ENCODE measurements at regions not wholly inside any gene's neighbourhood (a gene's known extent, or its start where the extent isn't known, plus 50 kb on each side); places are given as distances from the start of the nearest gene placed in this dataset.

DNA sequence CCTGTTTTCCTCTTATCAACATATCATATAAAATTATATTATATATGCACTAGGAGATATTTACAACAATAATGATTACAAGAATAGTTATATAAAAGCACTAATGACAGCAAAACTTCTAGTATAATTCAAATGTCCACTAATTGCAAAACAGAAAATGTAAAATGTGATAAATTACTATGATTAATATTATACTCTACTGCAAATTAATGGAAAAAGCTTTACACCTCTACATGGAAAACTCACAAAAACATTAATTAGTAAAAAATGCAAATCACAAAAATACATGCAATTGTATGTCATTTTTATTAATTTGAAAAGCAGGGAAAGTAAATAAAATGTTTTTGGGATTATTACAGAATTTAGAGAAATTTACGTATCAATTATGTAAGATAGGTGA, 681.0 kb upstream of the PCDH20 start:
- no peak overlapping the region for H3K4me3 ChIP-seq (ENCODE audit: low read length)
- no peak for DNase-seq (ENCODE audit: low read depth)
- no peak for TF ChIP-seq CTCF (IDR thresholded peaks at IDR 0.05; ENCODE audit: insufficient read depth, low read depth, low read length, missing control alignments)

GRCh38 chr13:62094932-62095331, 679.3 kb upstream of the PCDH20 start:
- H3K4me3 ChIP-seq (ENCODE audit: low read length), result no peak overlapping the region
- no peak for TF ChIP-seq CTCF (IDR thresholded peaks at IDR 0.05; ENCODE audit: insufficient read depth, low read depth, low read length, missing control alignments)
- no peak for DNase-seq (ENCODE audit: low read depth)

DNA sequence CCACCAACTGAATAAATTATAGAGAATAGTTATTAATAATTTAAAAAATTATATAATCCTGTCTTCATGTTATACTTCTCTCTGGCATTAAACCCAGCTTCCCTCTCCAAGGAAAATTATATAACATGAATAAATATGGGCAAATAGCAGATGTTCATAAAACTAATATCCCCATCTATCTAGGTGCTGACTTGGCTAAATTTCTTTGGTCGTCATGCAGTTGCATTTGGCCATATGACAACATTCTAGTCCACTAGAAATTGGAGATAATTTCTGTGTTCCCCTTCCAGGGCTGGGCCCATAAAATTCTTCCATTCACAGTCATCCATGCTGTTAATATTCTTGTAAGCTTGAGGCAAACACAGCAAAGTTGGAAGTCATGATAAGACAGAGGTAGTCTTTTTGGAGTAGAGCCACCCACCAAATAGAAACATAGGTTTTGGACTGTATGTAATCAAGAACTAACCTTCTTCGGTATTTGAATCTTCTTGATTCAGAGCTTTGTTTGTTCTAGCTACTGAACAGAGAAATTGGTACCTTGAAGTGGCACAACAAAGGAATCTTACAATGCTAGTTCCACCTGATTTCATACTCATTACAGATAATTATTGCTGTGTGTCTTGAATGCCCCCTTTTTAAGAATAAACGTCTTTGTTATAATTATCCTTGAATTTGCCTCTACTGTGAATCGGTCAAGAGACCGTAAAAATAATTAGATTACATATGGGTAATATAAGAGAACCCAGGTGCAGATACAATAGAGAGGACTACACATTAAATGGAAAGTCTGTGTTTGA, 678.5 kb upstream of the PCDH20 start:
- no peak for DNase-seq (ENCODE audit: low read depth)
- no peak overlapping the region for H3K4me3 ChIP-seq (ENCODE audit: low read length)
- no peak for TF ChIP-seq CTCF (IDR thresholded peaks at IDR 0.05; ENCODE audit: insufficient read depth, low read depth, low read length, missing control alignments)

- no peak for DNase-seq (ENCODE audit: low read depth)
- no peak overlapping the region for H3K4me3 ChIP-seq (ENCODE audit: low read length)
- TF ChIP-seq CTCF (IDR thresholded peaks at IDR 0.05; ENCODE audit: insufficient read depth, low read depth, low read length, missing control alignments), result no peak
These were observed 677.3 kb upstream of the PCDH20 start for GRCh38 chr13:62092949-62093348.

- no peak overlapping the region for H3K4me3 ChIP-seq (ENCODE audit: low read length)
- TF ChIP-seq CTCF (IDR thresholded peaks at IDR 0.05; ENCODE audit: insufficient read depth, low read depth, low read length, missing control alignments), result no peak
- DNase-seq (ENCODE audit: low read depth), result no peak
These were observed 676.9 kb upstream of the PCDH20 start for GRCh38 chr13:62092536-62092935.

GRCh38 chr13:62088165-62088564, 672.5 kb upstream of the PCDH20 start:
- no peak for DNase-seq (ENCODE audit: low read depth)
- H3K4me3 ChIP-seq (ENCODE audit: low read length), result no peak overlapping the region
- TF ChIP-seq CTCF (IDR thresholded peaks at IDR 0.05; ENCODE audit: insufficient read depth, low read depth, low read length, missing control alignments), result no peak

- no peak overlapping the region for H3K4me3 ChIP-seq (ENCODE audit: low read length)
- TF ChIP-seq CTCF (IDR thresholded peaks at IDR 0.05; ENCODE audit: insufficient read depth, low read depth, low read length, missing control alignments), result no peak
- DNase-seq (ENCODE audit: low read depth), result no peak
These were observed 671.5 kb upstream of the PCDH20 start for GRCh38 chr13:62087124-62087523.

Measured in epithelial cell of esophagus (primary cell).